Ovary (tissue), 7 donors: ENCODE measurements at regions not wholly inside any gene's neighbourhood (a gene's known extent, or its start where the extent isn't known, plus 50 kb on each side); places are given as distances from the start of the nearest gene placed in this dataset.
A peak's percentile ranks its signal among the peaks of the same experiment; 100 is the strongest.

Experiments
- DNase-seq, 5 donors: peaks; one replicate each; pipeline ENCODE4 v3.0.0-alpha.2; 2019 to 2020
- H3K27ac ChIP-seq, 2 donors: fragments of 200-600 bp; one replicate each; pipeline versions ENCODE4 v1.5.1 to v1.8.0; 2019 to 2022
- H3K27me3 ChIP-seq: fragments of 200-600 bp; one replicate; pipeline ENCODE4 v1.8.0; 2022
- H3K36me3 ChIP-seq: fragments of 200-600 bp; sonication (generic); one replicate; pipeline ENCODE4 v1.5.1; 2019
- H3K4me1 ChIP-seq: one replicate; pipeline ENCODE4 v1.8.1; 2013; ENCODE audit warnings: mild to moderate bottlenecking, moderate library complexity; ENCODE audit not compliant: insufficient read depth
- H3K4me3 ChIP-seq: fragments of 200-600 bp; sonication (generic); one replicate; pipeline ENCODE4 v1.5.1; 2017
- H3K9me3 ChIP-seq, 2 donors: fragments of 200-600 bp in 1 of 2; sonication (generic) in 1 of 2; one replicate each; pipeline versions ENCODE4 v1.5.1 to v1.8.1; 2013 to 2019; ENCODE audit warnings: mild to moderate bottlenecking in 1 of 2, moderate library complexity in 1 of 2
- CTCF ChIP-seq, 3 donors: fragments of 450-650 bp in 2 of 3; fragments of 200-600 bp in 1 of 3; IDR thresholded peaks; one replicate each; pipeline versions ENCODE4 v1.5.1 to v1.8.0; 2016 to 2022; ENCODE audit warnings: antibody characterized with exemption in 3 of 3, mild to moderate bottlenecking in 1 of 3
- EP300 ChIP-seq: sonication (generic); formaldehyde crosslinking; IDR thresholded peaks from one replicate; pipeline ENCODE4 v1.6.1; 2017; ENCODE audit warnings: antibody characterized with exemption
- POLR2A ChIP-seq: fragments of 450-650 bp; IDR thresholded peaks from one replicate; pipeline ENCODE4 v1.6.1; 2017; ENCODE audit warnings: antibody characterized with exemption, mild to moderate bottlenecking, moderate library complexity
- WGBS, 3 donors: extraction: QIAGEN DNeasy Blood & Tissue Kit in 1 of 3; methylation state at CpG; one replicate each; pipeline versions ENCODE4 v1.1.5 to v1.1.7; 2013 to 2017; 5-methylcytosine and 5-hydroxymethylcytosine counted together
- intact Hi-C, 4 donors: fragments of 100-400 bp; cut with DNase I; formaldehyde crosslinking; loops; one replicate each; pipeline versions ENCODE4 v1.11.0 to v1.15.1; 2022 to 2023
- donor health status: DM: no; HTN: no; CAD: no; lungs with moderate emphysema.
- donor health status: DM: no; HTN: no; CAD: no.
- donor health status: Bipolar disorder and iron deficiency.
- donor health status: DM: no; HTN: no; CAD: no.
- donor health status: DM: yes; HTN: yes; CAD: no.

GRCh38 chr11:13209379-13209778 is 68.2 kb upstream of the BMAL1 start:
- intact Hi-C loops: loop anchor here in 1 of 4 donors (5.0 kb wide), 1 partner anchor 133 kb away; no protein-coding TSS in a partner anchor
- Histone ChIP-seq H3K4me1 (peaks cover 3% of the 10 kb centered on the region), H3K4me3 (no peak overlapping the region), H3K9me3 (no peaks in the 10 kb centered on the region), H3K27ac (no peak overlapping the region), H3K27me3 (no peaks in the 10 kb centered on the region), H3K36me3 (no peaks in the 10 kb centered on the region)
- no peak for DNase-seq
- 86 to 89% (median 87%) methylated on average over 3 of the region's 3 CpGs for WGBS, 3 donors
- TF ChIP-seq POLR2A (no peak), EP300 (no peak), CTCF (IDR thresholded peaks at IDR 0.05) (no peak)

GRCh38 chr11:13210424-13210823 is 67.2 kb upstream of the BMAL1 start:
- Histone ChIP-seq H3K36me3 (no peaks in the 10 kb centered on the region), H3K27ac (no peak overlapping the region), H3K9me3 (no peaks in the 10 kb centered on the region), H3K27me3 (no peaks in the 10 kb centered on the region), H3K4me3 (no peak overlapping the region), H3K4me1 (peaks cover 7% of the 10 kb centered on the region)
- DNase-seq: peak; percentile 63 to 78 (median 70)
- intact Hi-C loops: loop anchor here in 3 of 4 donors (2.0 to 5.0 kb wide), 3 partner anchors 132 to 137 kb away; no protein-coding TSS in a partner anchor
- 5 to 14% (median 11%) methylated on average over 1 of the region's 1 CpG for WGBS, 3 donors
- TF ChIP-seq POLR2A (no peak), CTCF (IDR thresholded peaks at IDR 0.05) (peak; percentile 46 to 67 (median 65)), EP300 (no peak)

- WGBS, 3 donors: 7 to 15% (median 11%) methylated on average over 5 of the region's 5 CpGs
- intact Hi-C loops: loop anchor here in 2 of 4 donors (5.0 kb wide), 2 partner anchors 128 to 133 kb away; no protein-coding TSS in a partner anchor
- no peaks in the 10 kb centered on the region for H3K27me3 ChIP-seq
- no peaks in the 10 kb centered on the region for H3K9me3 ChIP-seq
- H3K27ac ChIP-seq: peak overlapping the region in 1 of 2 donors; percentile 60
- H3K4me1 ChIP-seq: peaks cover 6% of the 10 kb centered on the region
- no peaks in the 10 kb centered on the region for H3K36me3 ChIP-seq
- TF ChIP-seq EP300: no peak
- DNase-seq: peak; percentile 31 to 63 (median 50)
- H3K4me3 ChIP-seq: no peak overlapping the region
These were observed 63.3 kb upstream of the BMAL1 start for GRCh38 chr11:13214276-13214675.

GRCh38 chr11:13215149-13215548 is 62.4 kb upstream of the BMAL1 start:
- no peak for TF ChIP-seq CTCF (IDR thresholded peaks at IDR 0.05)
- 92 to 97% (median 95%) methylated on average over 4 of the region's 4 CpGs for WGBS, 3 donors
- H3K4me1 ChIP-seq: peaks cover 6% of the 10 kb centered on the region
- H3K27me3 ChIP-seq: no peaks in the 10 kb centered on the region
- intact Hi-C loops: no loop called here
- DNase-seq: no peak
- no peaks in the 10 kb centered on the region for H3K36me3 ChIP-seq
- H3K9me3 ChIP-seq: no peaks in the 10 kb centered on the region
- H3K27ac ChIP-seq: peak overlapping the region in 1 of 2 donors; percentile 60
- no peak overlapping the region for H3K4me3 ChIP-seq

- no peak for TF ChIP-seq CTCF (IDR thresholded peaks at IDR 0.05)
- no peak for TF ChIP-seq EP300
- TF ChIP-seq POLR2A: no peak
- DNase-seq: no peak
- H3K27me3 ChIP-seq: no peaks in the 10 kb centered on the region
- 33 to 65% (median 52%) methylated on average over 8 of the region's 8 CpGs for WGBS, 3 donors
- peaks cover 6% of the 10 kb centered on the region for H3K4me1 ChIP-seq
- H3K4me3 ChIP-seq: no peak overlapping the region
- no peaks in the 10 kb centered on the region for H3K9me3 ChIP-seq
- intact Hi-C loops: no loop called here
- no peaks in the 10 kb centered on the region for H3K36me3 ChIP-seq
- H3K27ac ChIP-seq: no peak overlapping the region
These were observed 61.4 kb upstream of the BMAL1 start for GRCh38 chr11:13216019-13216710.
